Fibroblast of lung (primary cell): ENCODE measurements at regions not wholly inside any gene's neighbourhood (a gene's known extent, or its start where the extent isn't known, plus 50 kb on each side); places are given as distances from the start of the nearest gene placed in this dataset.

Experiments used
- DNase-seq, 2 donors: peaks; one replicate each; pipeline versions ENCODE4 v3.0.0 to v3.0.0-alpha.2; 2010; ENCODE audit warnings: low read depth in 2 of 2
- H2AFZ ChIP-seq: 2 replicates; pipeline ENCODE4 v1.5.1; 2012; ENCODE audit warnings: low read length, control low read depth, inconsistent platforms
- H3K27ac ChIP-seq: 2 replicates; pipeline ENCODE4 v1.5.1; 2011; ENCODE audit warnings: low read length, control low read depth; ENCODE audit not compliant: insufficient read depth
- H3K27me3 ChIP-seq: 2 replicates; pipeline ENCODE4 v1.5.1; 2011; ENCODE audit warnings: mild to moderate bottlenecking, low read length; ENCODE audit not compliant: control insufficient read depth, insufficient read depth
- H3K36me3 ChIP-seq: 2 replicates; pipeline ENCODE4 v1.5.1; 2011; ENCODE audit warnings: low read length; ENCODE audit not compliant: control insufficient read depth, insufficient read depth
- H3K4me1 ChIP-seq: 2 replicates; pipeline ENCODE4 v1.5.1; 2011; ENCODE audit warnings: low read length; ENCODE audit not compliant: control insufficient read depth, insufficient read depth; ENCODE audit errors: extremely low read depth
- H3K4me2 ChIP-seq: 2 replicates; pipeline ENCODE4 v1.5.1; 2011; ENCODE audit warnings: low read length, control low read depth; ENCODE audit not compliant: insufficient read depth; ENCODE audit errors: extremely low read depth
- H3K4me3 ChIP-seq, 4 experiments: fragments of 200-600 bp in 1 of 4; sonication (generic) in 1 of 4; replicated peaks in 1 of 4; 2 replicates each; pipeline ENCODE4 v1.5.1; 2011 to 2016; ENCODE audit warnings: low read length in 4 of 4, low read depth in 3 of 4, mild to moderate bottlenecking in 3 of 4, control low read depth in 2 of 4, inconsistent platforms in 1 of 4, mixed read lengths in 1 of 4; ENCODE audit not compliant: insufficient read depth in 1 of 4; ENCODE audit errors: control extremely low read depth in 1 of 4
- H3K79me2 ChIP-seq: 2 replicates; pipeline ENCODE4 v1.5.1; 2012; ENCODE audit warnings: mild to moderate bottlenecking, low read length, inconsistent platforms; ENCODE audit not compliant: control insufficient read depth, insufficient read depth
- H3K9ac ChIP-seq: 2 replicates; pipeline ENCODE4 v1.5.1; 2011; ENCODE audit warnings: mild to moderate bottlenecking, low read length, control low read depth; ENCODE audit not compliant: insufficient read depth
- H3K9me3 ChIP-seq: 2 replicates; pipeline ENCODE4 v1.5.1; 2012; ENCODE audit warnings: low read depth, low read length; ENCODE audit not compliant: control insufficient read depth, insufficient read depth
- H4K20me1 ChIP-seq: 2 replicates; pipeline ENCODE4 v1.5.1; 2011; ENCODE audit warnings: low read length; ENCODE audit not compliant: control insufficient read depth, insufficient read depth; ENCODE audit errors: extremely low read depth
- CTCF ChIP-seq, 2 donors: IDR thresholded peaks in 1 of 2; conservative IDR thresholded peaks in 1 of 2; 1 replicate in 1 of 2; 2 replicates in 1 of 2; pipeline ENCODE4 v1.5.1; 2011 to 2012; ENCODE audit warnings: low read length in 2 of 2, control low read depth in 1 of 2, inconsistent platforms in 1 of 2, low read depth in 1 of 2, mild to moderate bottlenecking in 1 of 2
- EZH2 ChIP-seq: IDR thresholded peaks from 2 replicates; pipeline ENCODE4 v1.5.1; 2012; ENCODE audit warnings: low read length, control low read depth, mild to moderate bottlenecking; ENCODE audit errors: missing control alignments

GRCh38 chr12:63319386-63319785 is 168.4 kb upstream of the AVPR1A start:
- H2AFZ ChIP-seq = no peak overlapping the region
- no peaks in the 10 kb centered on the region for H4K20me1 ChIP-seq
- no peaks in the 10 kb centered on the region for H3K36me3 ChIP-seq
- H3K9me3 ChIP-seq = no peaks in the 10 kb centered on the region
- DNase-seq = peak in 1 of 2 donors; percentile 26
- H3K4me3 ChIP-seq = no peak overlapping the region
- H3K27ac ChIP-seq = no peak overlapping the region
- H3K4me2 ChIP-seq = no peak overlapping the region
- H3K9ac ChIP-seq = no peak overlapping the region
- H3K4me1 ChIP-seq = no peaks in the 10 kb centered on the region
- no peaks in the 10 kb centered on the region for H3K27me3 ChIP-seq
- no peaks in the 10 kb centered on the region for H3K79me2 ChIP-seq
- TF ChIP-seq EZH2 (no peak), CTCF (conservative IDR thresholded peaks at IDR 0.05 in 1 of 2, IDR thresholded peaks at IDR 0.05 in 1 of 2; ENCODE audit: low read depth in 1 of 2, low read length in 2 of 2) (no peak)

- H4K20me1 ChIP-seq = no peaks in the 10 kb centered on the region
- H3K9ac ChIP-seq = no peak overlapping the region
- no peak overlapping the region for H3K27ac ChIP-seq
- no peak overlapping the region for H3K4me2 ChIP-seq
- H3K4me1 ChIP-seq = no peaks in the 10 kb centered on the region
- no peak overlapping the region for H2AFZ ChIP-seq
- no peak overlapping the region for H3K4me3 ChIP-seq
- no peaks in the 10 kb centered on the region for H3K79me2 ChIP-seq
- H3K27me3 ChIP-seq = no peaks in the 10 kb centered on the region
- DNase-seq = no peak
- H3K9me3 ChIP-seq = no peaks in the 10 kb centered on the region
- no peaks in the 10 kb centered on the region for H3K36me3 ChIP-seq
- no peak for TF ChIP-seq EZH2
- TF ChIP-seq CTCF (conservative IDR thresholded peaks at IDR 0.05 in 1 of 2, IDR thresholded peaks at IDR 0.05 in 1 of 2; ENCODE audit: low read depth in 1 of 2, low read length in 2 of 2) = no peak
Observed at GRCh38 chr12:63318933-63319332, 167.9 kb upstream of the AVPR1A start.

GRCh38 chr12:63318313-63318712 is 167.3 kb upstream of the AVPR1A start:
- H3K27ac ChIP-seq = no peak overlapping the region
- DNase-seq = no peak
- H3K4me2 ChIP-seq = no peak overlapping the region
- no peaks in the 10 kb centered on the region for H3K79me2 ChIP-seq
- TF ChIP-seq CTCF (conservative IDR thresholded peaks at IDR 0.05 in 1 of 2, IDR thresholded peaks at IDR 0.05 in 1 of 2; ENCODE audit: low read depth in 1 of 2, low read length in 2 of 2) = no peak
- no peak for TF ChIP-seq EZH2
- no peak overlapping the region for H3K9ac ChIP-seq
- H3K9me3 ChIP-seq = no peaks in the 10 kb centered on the region
- no peaks in the 10 kb centered on the region for H3K27me3 ChIP-seq
- no peaks in the 10 kb centered on the region for H3K36me3 ChIP-seq
- no peak overlapping the region for H3K4me3 ChIP-seq
- no peak overlapping the region for H2AFZ ChIP-seq
- H3K4me1 ChIP-seq = no peaks in the 10 kb centered on the region
- H4K20me1 ChIP-seq = no peaks in the 10 kb centered on the region
